COLO829 (cell line): ENCODE measurements at regions not wholly inside any gene's neighbourhood (a gene's known extent, or its start where the extent isn't known, plus 50 kb on each side); places are given as distances from the start of the nearest gene placed in this dataset.
"Not testable (repeated sequence)": the region's sequence is repeated elsewhere in the genome, so short reads cannot be mapped to it uniquely, and the experiment has no call there.

Source experiments
- DNase-seq: peaks from one replicate; pipeline ENCODE4 v3.0.0; 2012; ENCODE audit warnings: low spot score

- DNase-seq, result no peak
Measured at GRCh38 chr13:79187917-79188690, 218.0 kb downstream of the RBM26 start.

- DNase-seq, result no peak
Measured at GRCh38 chr13:79185580-79185979, 220.5 kb downstream of the RBM26 start.

- no peak for DNase-seq
Measured at GRCh38 chr13:79183231-79183630, 222.8 kb downstream of the RBM26 start.

- not testable (repeated sequence) for DNase-seq
Measured at GRCh38 chr13:79173691-79174090, 232.4 kb downstream of the RBM26 start.

GRCh38 chr13:79172924-79173323, 233.1 kb downstream of the RBM26 start:
- DNase-seq, result not testable (repeated sequence)

GRCh38 chr13:79171141-79172061, 234.7 kb downstream of the RBM26 start:
- DNase-seq, result no peak

GRCh38 chr13:79160818-79161217, 245.2 kb downstream of the RBM26 start:
- no peak for DNase-seq

- no peak for DNase-seq
Measured at GRCh38 chr13:79155883-79156282, 250.2 kb downstream of the RBM26 start.

GRCh38 chr13:79149210-79149609, 256.8 kb downstream of the RBM26 start:
- no peak for DNase-seq

GRCh38 chr13:79141082-79141481, 265.0 kb downstream of the RBM26 start:
- no peak for DNase-seq

- DNase-seq, result no peak
Measured at GRCh38 chr13:79128158-79128557, 277.9 kb downstream of the RBM26 start.

GRCh38 chr13:79126706-79127105, 279.3 kb downstream of the RBM26 start:
- DNase-seq, result no peak

- no peak for DNase-seq
Measured at GRCh38 chr13:79124183-79124582, 281.9 kb downstream of the RBM26 start.

- DNase-seq, result no peak
Measured at GRCh38 chr13:79121286-79121685, 284.8 kb downstream of the RBM26 start.

- DNase-seq, result no peak
Measured at GRCh38 chr13:79119578-79120107, 286.4 kb downstream of the RBM26 start.

GRCh38 chr13:79112016-79112415, 294.0 kb downstream of the RBM26 start:
- DNase-seq, result no peak

- DNase-seq, result no peak
Measured at GRCh38 chr13:79108914-79109643, 297.0 kb downstream of the RBM26 start.

- no peak for DNase-seq
Measured at GRCh38 chr13:79098596-79098995, 307.5 kb downstream of the RBM26 start.

- no peak for DNase-seq
Measured at GRCh38 chr13:79097201-79097600, 308.9 kb downstream of the RBM26 start.

GRCh38 chr13:79096099-79096498, 310.0 kb downstream of the RBM26 start:
- no peak for DNase-seq

GRCh38 chr13:79090552-79091124, 315.4 kb downstream of the RBM26 start:
- no peak for DNase-seq
